ENCODE measurements at regions not wholly inside any gene's neighbourhood (a gene's known extent, or its start where the extent isn't known, plus 50 kb on each side); places are given as distances from the start of the nearest gene placed in this dataset.

DNA sequence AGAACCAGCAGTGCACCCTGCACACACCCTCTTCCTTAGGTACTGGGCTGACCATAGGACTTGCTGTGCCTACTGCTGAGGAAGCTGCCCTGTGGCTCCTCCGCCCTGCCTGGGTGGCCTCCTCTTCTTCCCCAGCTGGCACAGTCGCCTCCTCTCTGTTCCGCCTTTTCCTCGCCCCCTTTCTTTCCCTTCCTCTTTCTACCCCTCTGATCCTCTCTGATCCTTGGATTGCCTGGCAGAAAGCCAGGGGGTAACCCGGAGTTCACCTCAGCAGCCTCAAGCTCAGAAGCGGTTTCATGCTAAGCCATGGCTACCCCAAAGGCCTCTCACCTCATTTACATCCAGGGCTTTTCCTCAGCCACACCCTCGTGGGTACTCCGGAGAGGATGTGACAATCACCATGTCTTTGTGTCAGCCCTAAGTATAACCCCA, 136.2 kb downstream of the SMIM20 start (continued):
- TF ChIP-seq EED (IDR thresholded peaks at IDR 0.05; ENCODE audit: low read depth) (peak; percentile 79), SMAD1 (IDR thresholded peaks at IDR 0.05; ENCODE audit: low read depth, partially characterized antibody) (no peak), SMAD5 (IDR thresholded peaks at IDR 0.05; ENCODE audit: low read depth) (no peak), ZNF24 (IDR thresholded peaks at IDR 0.05) (no peak), E4F1 (IDR thresholded peaks at IDR 0.05; ENCODE audit: borderline replicate concordance, partially characterized antibody) (no peak)
- TF ChIP-seq, protein P1, sequence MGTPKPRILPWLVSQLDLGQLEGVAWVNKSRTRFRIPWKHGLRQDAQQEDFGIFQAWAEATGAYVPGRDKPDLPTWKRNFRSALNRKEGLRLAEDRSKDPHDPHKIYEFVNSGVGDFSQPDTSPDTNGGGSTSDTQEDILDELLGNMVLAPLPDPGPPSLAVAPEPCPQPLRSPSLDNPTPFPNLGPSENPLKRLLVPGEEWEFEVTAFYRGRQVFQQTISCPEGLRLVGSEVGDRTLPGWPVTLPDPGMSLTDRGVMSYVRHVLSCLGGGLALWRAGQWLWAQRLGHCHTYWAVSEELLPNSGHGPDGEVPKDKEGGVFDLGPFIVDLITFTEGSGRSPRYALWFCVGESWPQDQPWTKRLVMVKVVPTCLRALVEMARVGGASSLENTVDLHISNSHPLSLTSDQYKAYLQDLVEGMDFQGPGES (IDR thresholded peaks at IDR 0.05): no peak
- TF ChIP-seq, protein P2, sequence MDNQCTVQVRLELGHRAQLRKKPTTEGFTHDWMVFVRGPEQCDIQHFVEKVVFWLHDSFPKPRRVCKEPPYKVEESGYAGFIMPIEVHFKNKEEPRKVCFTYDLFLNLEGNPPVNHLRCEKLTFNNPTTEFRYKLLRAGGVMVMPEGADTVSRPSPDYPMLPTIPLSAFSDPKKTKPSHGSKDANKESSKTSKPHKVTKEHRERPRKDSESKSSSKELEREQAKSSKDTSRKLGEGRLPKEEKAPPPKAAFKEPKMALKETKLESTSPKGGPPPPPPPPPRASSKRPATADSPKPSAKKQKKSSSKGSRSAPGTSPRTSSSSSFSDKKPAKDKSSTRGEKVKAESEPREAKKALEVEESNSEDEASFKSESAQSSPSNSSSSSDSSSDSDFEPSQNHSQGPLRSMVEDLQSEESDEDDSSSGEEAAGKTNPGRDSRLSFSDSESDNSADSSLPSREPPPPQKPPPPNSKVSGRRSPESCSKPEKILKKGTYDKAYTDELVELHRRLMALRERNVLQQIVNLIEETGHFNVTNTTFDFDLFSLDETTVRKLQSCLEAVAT (IDR thresholded peaks at IDR 0.05): no peak
- TF ChIP-seq, protein P3, sequence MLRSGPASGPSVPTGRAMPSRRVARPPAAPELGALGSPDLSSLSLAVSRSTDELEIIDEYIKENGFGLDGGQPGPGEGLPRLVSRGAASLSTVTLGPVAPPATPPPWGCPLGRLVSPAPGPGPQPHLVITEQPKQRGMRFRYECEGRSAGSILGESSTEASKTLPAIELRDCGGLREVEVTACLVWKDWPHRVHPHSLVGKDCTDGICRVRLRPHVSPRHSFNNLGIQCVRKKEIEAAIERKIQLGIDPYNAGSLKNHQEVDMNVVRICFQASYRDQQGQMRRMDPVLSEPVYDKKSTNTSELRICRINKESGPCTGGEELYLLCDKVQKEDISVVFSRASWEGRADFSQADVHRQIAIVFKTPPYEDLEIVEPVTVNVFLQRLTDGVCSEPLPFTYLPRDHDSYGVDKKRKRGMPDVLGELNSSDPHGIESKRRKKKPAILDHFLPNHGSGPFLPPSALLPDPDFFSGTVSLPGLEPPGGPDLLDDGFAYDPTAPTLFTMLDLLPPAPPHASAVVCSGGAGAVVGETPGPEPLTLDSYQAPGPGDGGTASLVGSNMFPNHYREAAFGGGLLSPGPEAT (IDR thresholded peaks at IDR 0.05; ENCODE audit: low read depth): peak; percentile 35; the same call in 1 of the 2 replicates
